Activated CD8-positive, alpha-beta memory T cell treated with anti-CD3 and anti-CD28 coated beads, Interleukin-2, amount 50 U/mL, for 4 hours (primary cell): ENCODE measurements at regions not wholly inside any gene's neighbourhood (a gene's known extent, or its start where the extent isn't known, plus 50 kb on each side); places are given as distances from the start of the nearest gene placed in this dataset.

Experiments
- DNase-seq: peaks from one replicate; pipeline ENCODE4 v3.0.0-alpha.2; 2020

GRCh38 chr2:235141411-235142128 is 189.8 kb downstream of the SH3BP4 start:
- DNase-seq, result no peak

- DNase-seq, result no peak
These were observed 190.8 kb downstream of the SH3BP4 start for GRCh38 chr2:235142601-235143000.

DNA sequence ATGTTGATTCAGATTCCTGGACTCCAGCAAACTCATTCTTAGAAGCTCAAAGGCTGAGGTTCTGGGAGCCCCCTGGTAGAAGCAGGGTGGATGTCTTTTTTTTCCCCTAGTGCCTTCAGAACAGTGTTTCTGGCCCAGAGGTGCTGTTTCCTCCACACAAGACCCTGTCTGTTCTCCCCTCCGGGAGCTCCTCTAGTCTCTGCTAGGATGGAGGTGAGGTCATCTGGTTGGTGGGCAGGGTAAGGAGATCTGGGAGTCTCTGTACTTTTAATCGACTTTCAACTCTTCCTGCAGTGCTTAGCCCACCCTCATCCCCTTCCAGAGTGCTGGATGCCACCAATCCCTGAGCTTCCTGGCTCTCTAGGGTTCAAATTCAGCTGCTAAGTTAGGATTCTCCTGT is 192.0 kb downstream of the SH3BP4 start:
- DNase-seq, result no peak

DNA sequence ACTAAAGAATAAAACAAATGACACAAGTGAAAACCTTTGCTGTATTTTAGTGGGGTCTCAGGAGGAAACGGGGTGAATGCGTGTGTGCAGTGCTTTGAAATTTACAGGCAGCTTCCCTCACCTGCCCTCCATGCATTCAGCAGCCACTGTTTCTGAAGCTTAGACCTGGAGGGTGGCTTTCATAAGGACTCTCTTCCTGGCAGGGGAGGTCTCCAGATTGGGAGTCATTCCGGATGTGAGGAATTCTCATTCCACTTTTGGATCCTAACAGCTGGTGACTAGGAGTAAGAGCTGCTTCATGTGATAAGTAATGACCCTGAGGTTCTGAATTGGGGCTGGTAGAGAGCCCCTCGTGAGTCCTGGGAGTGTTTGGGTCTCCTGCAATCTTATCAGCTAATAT is 192.5 kb downstream of the SH3BP4 start:
- no peak for DNase-seq

DNA sequence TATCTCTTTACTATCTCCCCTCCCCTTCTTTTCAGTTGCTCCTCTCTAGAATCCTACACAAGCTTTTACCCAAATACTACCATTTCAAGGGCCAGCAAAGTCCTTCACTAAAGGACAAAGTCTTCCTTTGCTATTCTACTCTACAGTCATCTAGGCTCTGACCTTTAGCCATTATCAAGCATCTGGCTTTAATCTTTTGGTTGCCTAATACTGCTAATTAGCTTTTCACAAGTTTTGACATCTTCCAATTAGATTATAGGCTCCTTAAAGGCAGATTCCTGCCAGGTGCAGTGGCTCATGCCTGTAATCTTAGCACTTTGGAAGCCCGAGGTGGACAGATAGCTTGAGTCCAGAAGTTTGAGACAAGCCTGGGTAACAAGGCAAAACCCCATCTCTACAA is 194.4 kb downstream of the SH3BP4 start:
- no peak for DNase-seq

DNA sequence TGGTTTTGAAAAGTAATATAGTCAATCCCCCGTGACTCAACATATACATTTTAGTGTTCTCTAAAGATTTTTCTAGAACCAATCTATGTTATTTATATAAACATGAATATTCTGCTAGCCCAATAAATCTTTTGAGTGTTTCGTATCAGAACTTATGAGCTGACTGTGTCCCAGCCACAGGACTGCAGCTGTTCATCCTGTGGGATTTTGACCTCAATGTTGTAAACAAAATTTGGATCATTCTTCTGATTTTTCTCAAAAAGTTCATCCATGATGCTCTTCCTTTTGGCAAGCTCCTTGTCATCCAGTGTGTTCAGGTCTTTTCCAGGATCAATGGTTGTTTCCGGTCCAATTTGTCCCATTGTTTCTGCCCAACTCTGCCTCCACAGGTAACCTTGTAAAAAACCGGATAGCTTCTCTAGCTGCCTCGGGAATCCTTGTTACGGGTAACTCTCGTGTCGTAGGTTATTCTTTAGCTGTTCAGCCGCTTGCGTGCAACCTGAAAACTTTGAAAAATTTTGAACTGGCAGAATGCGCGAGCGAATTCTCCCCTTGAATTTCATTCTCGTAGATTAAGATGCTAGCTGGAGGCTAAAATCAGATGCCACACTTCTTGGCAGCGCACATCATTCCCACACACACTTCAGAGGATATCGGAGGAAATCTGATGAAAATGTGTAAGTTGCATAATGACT is 195.2 kb downstream of the SH3BP4 start:
- DNase-seq, result no peak

GRCh38 chr2:235148201-235149170 is 196.7 kb downstream of the SH3BP4 start:
- DNase-seq, result no peak

GRCh38 chr2:235149240-235149659 is 197.4 kb downstream of the SH3BP4 start:
- no peak for DNase-seq

GRCh38 chr2:235149736-235150135 is 197.9 kb downstream of the SH3BP4 start:
- DNase-seq, result no peak

DNA sequence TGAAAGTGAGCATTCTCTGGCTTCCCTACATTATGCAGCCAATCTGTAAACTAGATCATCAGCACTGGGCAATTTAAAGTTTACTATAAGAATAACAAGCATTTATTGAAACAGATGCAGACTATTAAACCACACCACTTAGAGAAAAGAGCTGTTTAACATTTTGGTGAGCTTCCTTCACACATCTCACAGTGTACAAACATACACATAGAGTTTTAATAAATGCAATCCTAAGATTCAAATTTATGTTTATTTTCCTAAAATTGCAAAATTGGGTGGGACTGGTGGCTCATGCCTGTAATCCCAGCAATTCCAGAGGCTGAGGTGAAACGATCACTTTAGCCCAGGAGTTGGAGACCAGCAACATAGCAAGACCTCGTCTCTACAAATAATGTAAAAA is 199.3 kb downstream of the SH3BP4 start:
- DNase-seq, result no peak

DNA sequence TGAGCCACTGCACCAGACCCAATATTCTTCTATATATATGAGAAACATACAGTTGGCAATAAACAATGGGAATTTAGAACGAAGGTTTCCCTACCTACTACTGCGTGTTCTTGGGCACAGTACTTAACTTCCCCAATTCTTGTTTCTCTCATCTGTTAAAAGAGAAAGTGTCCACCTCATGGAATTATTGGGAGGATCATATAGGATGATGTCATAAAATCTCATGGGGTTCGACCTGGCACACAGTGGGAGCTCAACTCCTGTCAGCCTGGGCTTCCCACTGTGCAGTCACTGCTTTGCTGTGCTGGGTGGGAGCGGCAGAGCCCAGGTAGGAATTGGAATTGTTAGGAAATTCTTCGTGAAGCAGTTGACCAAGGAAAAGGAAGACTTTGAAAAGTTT is 203.3 kb downstream of the SH3BP4 start:
- no peak for DNase-seq

DNA sequence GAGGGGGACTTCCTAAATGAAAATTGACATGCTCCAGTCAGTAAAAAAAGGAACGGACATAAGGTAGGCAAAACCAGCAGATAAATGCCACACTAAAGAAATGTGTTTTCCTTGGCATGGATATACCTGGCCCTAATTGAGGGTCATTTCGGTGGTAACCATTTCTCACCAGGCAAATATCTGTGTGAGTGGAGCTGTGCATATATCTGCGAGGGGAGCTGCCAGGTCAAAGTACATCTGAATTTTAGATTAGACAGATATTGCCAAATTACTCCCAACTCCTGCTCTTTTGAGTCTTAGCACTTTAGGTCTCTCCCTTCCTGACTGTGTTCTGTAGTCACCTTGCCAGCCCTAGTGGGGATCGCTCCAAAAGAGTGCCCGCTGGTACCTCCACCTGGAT is 204.2 kb downstream of the SH3BP4 start:
- DNase-seq, result no peak

GRCh38 chr2:235157746-235158482 is 206.1 kb downstream of the SH3BP4 start:
- no peak for DNase-seq

- no peak for DNase-seq
These were observed 208.5 kb downstream of the SH3BP4 start for GRCh38 chr2:235160281-235160810.

GRCh38 chr2:235161565-235161964 is 209.7 kb downstream of the SH3BP4 start:
- DNase-seq, result no peak

DNA sequence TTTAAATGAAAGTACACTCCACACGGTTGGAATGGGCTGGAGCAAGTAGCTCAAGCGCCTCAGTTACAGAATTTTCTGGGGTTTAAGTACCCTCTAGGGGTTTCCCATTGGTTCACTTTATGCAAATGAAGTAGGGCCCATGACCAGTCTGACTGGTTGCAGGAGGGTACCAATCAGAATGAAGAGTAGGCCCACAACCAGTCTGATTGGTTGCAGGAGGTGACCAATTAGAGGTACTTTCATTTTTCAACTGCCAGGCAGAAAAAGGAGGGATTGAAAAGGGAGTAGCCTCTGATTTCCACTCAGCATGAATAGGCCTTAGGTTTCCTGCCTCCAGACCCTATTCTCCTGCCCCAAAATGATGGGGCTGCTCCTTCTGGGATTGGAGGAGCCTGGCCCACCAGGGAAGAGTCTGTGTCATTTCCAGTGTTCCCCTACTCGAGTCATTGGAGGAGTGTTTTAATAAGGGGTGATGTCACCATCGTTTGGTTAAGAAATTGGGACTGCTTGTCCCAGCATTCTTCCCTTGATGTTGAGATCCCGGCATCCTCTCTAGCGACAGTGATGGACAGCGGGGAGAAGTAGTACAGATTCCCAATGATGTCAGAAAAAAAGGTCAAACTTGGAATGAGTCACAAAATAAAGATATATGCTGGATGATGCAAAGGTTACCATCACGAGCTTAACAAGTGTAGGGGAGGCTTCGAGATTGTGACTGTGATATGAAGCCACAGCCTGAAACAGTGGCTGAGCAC is 210.4 kb downstream of the SH3BP4 start:
- no peak for DNase-seq

- DNase-seq, result no peak
These were observed 211.0 kb downstream of the SH3BP4 start for GRCh38 chr2:235162837-235163197.

DNA sequence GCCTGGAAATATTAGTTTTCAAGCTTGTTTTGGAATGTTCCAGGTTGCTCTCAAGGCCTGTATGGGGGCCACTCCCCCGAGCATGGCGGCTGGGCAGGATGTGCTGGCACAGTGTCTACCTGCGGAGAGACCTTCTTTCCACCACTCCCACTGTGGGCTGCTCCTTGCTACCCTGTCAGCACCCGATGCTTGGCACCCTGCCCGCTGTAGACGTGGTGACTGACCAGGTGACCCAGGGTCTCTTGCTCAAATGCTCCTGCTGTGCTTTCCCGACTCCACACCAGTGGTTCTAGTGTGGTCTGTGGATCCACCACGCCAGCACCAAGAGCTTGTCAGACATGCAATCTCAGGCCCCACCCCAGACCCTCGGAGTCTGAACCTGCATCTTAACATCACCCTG is 213.3 kb downstream of the SH3BP4 start:
- DNase-seq, result no peak

DNA sequence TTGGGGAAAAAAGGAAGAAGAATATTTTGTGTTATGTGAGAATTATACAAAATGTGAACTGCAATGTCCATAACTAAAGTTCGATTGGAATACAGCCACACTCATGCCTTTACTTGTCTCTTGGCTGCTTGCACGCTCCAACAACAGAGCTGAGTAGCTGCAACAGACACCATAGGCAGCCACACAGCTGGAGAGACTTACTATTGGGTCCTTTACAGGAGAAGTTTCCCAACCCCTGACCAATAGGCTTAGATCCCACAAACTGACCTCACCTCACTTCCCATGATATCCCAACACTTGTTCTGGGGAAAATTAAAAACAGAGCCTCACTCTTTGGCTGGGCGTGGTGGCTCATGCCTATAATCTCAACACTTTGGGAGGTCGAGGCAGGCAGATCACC is 213.8 kb downstream of the SH3BP4 start:
- no peak for DNase-seq

- no peak for DNase-seq
These were observed 216.6 kb downstream of the SH3BP4 start for GRCh38 chr2:235168174-235168979.

DNA sequence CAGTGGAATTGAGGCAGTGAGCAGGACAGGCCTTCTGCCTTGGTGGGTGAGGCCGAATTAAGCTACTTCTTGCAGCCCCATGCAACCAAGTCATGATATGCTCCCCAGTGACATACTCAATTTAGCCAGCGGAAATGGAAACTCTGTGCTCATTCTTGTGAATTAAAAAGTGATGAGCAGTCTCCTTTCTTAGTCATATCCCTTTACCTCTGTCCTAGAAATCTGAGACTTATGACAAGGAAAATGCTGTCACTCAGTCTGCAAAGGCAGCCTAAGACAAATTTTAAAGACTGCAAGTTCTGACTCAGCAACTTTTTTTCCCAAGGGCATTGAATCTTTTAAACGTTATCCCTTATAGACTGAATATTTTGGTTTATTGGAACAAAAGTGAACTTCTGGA is 218.2 kb downstream of the SH3BP4 start:
- no peak for DNase-seq
